ENCODE measurements at regions not wholly inside any gene's neighbourhood (a gene's known extent, or its start where the extent isn't known, plus 50 kb on each side); places are given as distances from the start of the nearest gene placed in this dataset.

- no peak for DNase-seq
Observed at GRCh38 chr10:131746241-131746711, 154.5 kb upstream of the PPP2R2D start.

- no peak for DNase-seq
Observed at GRCh38 chr10:131746785-131747184, 154.0 kb upstream of the PPP2R2D start.

- no peak for DNase-seq
Observed at GRCh38 chr10:131747251-131747650, 153.6 kb upstream of the PPP2R2D start.

- DNase-seq = no peak
Observed at GRCh38 chr10:131747791-131748190, 153.0 kb upstream of the PPP2R2D start.

- no peak for DNase-seq
Observed at GRCh38 chr10:131748191-131748590, 152.6 kb upstream of the PPP2R2D start.

DNA sequence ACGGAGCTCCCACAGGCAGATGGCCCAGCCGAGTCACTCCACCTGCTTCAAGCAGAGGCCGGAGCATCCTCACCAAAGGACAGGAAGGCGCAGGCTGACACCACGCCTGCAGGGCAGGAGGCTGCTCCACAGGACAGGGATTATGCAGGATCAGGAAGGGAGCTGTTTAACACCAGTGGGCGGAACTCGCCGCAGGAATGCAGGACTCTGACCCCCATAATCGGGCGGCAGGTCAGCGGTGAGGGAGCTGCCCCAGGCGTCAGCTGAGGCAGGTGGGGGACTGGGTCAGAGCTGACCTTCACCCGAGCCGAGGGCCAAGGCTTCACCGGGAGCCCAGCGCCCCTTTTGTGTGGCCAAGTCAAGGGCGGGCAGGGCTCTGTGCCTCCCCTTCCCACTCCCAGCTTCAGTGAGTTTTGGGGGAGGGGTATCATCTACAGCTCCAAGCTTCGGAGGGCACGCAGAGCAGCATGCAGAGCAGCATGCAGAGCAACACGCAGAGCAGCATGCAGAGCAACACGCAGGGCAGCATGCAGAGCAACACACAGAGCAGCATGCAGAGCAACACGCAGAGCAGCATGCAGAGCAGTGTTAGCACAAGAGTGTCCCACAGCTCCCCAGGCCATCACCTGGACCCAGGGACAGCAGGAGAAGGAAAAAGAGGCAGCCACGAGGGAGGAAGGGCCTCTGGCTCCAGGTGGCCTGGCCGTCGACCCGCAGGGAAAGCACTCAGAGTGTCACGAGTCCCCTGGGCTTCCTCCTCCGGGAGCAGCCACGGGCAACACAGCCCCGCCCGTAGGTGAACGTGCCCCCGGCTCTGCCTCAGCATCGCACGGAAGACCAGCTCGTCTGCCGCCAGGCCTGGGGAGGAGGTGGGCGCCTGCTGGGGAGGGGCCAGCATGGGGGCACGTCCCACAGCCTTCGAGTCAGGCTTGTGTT, 151.7 kb upstream of the PPP2R2D start:
- DNase-seq = no peak

DNA sequence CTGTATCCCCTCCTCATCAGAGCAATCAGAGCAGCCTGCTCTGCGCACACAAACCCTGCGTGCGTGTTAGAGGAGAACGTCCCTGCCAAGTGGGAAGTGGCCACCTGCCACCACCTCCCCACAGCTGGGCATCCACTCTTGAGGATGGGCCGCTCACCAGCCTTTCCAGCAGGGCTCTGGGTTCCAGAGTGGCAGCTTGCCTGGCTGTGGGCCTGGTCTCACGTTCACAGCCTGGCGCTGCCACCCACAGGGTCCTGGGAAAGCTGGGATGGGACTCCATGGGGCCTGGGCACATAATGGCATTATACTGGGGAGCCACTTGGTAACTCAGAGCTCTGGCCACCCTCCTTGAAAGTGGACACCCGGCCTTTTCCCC, 151.1 kb upstream of the PPP2R2D start:
- no peak for DNase-seq

- DNase-seq = no peak
Observed at GRCh38 chr10:131750171-131750895, 150.5 kb upstream of the PPP2R2D start.

- DNase-seq = no peak
Observed at GRCh38 chr10:131750973-131751826, 149.6 kb upstream of the PPP2R2D start.

DNA sequence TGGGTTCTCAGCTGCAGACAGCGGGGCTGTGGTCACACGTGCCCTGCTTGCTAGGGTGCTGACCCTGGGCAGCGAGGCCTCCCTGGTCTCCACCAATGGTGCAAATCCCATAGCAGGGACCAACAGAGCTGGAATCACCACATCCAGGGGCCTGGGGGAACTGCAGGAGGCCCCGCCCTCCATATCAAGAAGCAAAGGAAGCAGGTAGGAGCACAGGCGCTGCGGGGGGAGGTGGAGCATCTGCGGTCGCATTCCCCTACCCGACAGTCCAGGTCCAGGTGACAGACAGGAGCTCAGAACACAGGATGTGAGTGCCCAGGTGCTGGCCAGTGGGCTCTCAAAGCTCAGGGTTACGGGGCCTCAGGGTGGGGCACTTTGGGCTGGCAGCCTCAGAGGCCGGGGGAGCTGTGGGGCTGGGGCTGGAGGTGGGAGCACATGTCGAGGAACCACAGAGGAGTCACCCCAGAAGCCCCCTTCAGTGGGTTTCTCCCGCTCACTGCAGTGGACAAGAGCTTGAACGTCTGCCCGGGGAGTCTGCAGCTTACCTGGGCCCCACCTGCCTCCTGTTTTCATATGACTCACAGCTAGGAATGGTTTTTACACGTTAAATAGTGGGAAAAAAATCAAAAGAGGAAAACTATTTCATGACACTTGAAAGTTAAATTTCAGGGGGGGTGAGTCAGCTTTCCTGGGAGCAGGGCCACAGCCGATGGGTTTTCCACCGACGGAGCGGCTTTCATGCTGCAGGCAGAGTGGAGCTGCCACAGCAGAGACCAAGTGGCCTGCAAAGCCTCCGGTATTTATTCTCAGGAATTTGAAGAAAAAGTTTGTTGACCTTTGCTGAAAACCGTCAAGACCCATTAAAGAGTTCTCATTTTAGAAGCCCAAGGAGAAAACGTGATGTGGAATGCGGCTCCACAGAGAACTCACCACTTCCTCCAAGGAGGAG, 148.7 kb upstream of the PPP2R2D start:
- no peak for DNase-seq

DNA sequence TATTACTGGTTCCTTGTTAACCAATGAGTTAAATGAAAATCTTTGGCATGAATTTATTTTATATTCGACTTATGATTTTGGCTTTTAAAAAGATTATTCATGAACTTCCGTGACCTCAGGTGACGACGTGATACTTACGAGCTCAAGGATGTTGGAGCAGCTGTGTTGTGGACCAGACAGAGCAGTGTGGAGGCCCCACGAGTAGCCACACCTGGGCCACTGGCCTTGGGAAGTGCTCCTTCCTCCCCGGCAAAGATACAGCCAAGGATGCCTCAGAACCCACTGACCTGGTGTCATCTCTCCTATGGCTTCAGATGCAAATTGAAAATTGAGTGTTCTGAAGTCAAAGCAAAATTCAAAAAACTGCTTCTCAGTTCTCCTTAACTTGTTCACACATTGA, 147.5 kb upstream of the PPP2R2D start:
- no peak for DNase-seq

DNA sequence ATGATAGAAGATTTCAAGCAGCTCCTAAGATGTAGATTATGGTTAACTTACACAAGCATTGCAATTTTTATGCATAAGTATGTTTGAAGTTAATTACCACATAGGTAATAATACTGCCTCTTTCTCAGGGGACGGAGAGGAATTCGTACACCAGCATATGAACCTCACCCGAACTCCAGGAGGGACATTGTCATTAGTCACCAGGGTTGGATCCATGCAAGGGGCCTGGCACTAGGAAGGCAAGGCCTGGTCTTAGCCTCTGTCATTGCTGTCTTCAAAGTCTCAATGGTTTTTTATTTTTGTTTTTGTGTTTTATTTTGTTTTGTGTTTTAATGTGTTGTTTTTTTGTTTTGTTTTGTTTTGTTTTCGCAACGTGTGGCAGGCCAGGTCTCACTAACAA, 145.6 kb upstream of the PPP2R2D start:
- no peak for DNase-seq

DNA sequence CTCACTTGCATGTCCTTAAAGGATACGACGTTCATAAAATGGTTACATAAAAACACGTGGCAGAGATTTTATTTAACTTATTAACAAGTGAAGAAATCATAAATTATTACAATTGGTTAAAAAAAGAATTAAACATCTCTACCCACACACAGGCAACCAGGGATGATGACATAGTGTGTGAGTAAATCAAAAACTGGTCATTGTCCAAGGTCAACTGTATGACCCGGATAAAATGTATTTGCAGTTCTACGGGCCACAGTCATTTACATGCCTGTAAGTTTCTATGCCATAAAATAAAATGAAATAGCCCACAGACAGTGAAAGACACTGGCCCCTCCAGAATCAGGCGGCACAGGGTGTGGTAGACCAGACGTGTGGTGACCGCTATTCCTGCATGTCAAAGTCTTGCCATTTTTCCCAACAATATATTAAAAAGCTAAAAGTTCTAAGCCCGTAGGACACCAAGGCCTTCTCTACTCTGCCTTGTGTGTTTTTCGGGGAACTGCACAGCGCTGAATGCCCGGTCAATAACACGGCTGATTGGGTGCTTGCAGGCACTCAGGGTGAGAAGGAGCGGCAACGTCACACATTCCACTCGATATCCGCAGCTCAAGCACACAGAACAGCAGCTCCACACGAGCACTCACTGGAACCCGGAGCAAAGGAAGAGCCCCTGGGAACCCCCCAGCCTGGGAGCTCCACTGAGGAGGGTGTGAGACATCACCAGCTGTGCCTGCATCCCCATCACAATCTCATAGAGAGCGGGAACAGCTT, 143.3 kb upstream of the PPP2R2D start:
- no peak for DNase-seq

DNA sequence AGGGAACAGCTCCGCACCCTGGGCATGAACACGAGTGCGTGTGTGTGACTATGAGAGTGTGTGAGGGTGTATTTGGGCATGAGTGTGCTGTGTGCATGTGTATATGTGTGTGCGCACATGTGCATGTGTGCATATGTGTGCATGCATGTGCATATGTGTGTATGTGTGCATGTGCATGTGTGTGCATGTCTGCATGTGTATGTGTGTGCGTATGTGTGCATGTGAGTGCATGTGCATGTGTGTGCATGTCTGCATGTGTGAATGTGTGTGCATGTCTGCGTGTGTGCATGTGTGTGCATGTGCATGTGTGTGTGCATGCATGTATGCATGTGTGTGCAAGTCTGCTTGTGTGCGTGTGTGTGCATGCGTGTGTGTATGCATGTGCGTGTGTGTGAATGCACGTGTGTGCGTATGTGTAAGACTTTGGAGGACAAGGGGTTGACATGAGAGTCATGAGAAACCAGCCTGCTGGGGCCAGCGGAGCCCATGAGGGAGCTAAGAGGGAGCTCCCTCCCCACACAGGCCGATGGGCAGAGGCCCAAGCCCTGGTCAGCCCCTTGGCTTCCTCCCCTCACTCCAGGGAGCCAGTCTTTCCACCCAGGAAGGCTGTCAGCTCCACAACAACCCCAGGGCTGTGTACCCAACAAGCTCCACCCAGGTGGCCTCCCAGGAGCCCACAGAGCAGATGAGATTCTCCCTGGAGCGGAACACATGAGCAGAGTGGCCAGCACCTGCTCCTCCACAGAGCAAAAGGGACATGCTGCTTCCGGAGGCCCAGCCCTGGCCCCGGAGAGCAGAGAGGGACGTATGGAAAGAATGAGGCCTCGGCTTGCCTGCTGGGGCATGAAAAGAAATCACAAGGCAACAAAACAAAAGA, 142.5 kb upstream of the PPP2R2D start:
- DNase-seq = no peak

DNA sequence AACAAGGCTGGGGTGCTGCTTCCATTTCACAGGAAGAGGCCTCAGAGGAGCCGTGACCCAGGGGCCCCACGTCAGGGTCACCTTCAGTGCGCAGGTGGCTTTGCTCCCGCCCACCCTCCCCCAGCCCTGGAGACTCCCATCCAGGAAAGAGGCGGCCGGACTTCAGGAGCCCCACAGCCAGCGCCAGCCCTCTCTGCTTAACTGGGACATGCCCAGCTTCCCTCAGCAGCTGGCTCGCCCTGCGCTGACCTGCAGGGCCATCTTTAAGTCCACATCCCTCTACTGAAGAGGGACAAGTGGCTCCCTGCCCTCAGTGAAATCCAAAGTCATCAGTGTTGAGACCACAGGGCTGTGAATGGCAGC, 141.9 kb upstream of the PPP2R2D start:
- no peak for DNase-seq

DNA sequence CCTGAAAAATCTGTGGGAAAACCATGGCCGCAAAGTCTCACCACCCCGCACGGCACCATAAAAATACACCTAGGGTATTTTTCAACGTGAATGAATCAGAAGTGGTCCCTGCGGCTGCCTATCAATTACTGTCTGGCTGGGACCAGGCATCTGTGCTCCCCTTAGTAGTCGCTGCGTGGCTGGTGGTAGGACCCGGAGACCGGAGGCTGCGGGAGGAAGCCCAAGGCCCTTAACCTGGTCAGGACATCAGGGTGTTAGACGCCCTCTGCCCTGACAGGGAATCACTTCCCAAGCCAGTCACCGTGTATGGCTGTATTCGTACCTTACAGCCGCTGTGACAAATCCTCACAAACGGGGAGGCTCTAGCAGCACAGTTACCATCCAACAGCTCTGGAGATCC, 141.5 kb upstream of the PPP2R2D start:
- no peak for DNase-seq

- no peak for DNase-seq
Observed at GRCh38 chr10:131760416-131761166, 140.2 kb upstream of the PPP2R2D start.

DNA sequence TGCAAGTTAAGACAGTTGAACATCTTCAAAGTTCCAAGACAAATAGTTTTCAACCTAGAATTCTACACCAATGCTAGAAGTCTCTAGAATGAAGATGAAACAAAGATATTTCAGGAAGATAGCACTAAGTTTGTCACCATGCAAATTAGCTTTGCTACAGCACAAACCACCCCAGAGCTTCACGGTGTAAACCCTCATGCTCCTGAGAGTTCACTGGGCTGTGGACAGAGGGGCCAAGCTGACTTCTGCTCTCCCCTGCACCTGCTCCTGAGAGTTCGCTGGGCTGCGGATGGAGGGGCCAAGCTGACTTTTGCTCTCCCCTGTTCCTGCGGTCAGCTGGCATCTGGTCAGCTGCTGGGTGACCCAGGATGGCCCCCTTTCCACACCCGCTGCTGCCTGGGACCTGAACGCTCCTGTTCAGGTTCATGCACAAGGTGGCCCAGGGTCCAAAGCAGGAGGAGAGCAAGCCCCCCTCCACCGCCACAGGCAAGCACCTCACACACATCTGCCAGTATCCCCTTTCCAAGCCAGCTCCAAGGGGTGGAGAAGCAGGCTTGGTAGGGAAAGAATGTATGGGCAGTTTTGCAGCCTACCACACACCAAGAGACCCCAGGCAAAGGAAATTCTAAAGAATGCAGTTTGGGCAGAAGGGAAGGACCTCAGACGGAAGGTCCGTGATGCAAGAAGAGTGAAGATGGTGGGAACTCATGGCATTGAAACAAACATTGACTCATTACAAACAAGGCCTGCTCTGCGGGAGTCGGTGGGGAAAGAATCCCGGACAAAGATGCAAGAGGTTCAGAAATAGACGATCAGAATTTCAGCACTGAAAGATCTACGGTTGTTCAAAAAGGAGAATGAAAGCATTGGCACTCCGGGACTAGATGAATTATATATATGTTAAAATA, 137.8 kb upstream of the PPP2R2D start:
- no peak for DNase-seq
